ENCODE measurements at regions not wholly inside any gene's neighbourhood (a gene's known extent, or its start where the extent isn't known, plus 50 kb on each side); places are given as distances from the start of the nearest gene placed in this dataset.
A peak's percentile ranks its signal among the peaks of the same experiment; 100 is the strongest.

DNA sequence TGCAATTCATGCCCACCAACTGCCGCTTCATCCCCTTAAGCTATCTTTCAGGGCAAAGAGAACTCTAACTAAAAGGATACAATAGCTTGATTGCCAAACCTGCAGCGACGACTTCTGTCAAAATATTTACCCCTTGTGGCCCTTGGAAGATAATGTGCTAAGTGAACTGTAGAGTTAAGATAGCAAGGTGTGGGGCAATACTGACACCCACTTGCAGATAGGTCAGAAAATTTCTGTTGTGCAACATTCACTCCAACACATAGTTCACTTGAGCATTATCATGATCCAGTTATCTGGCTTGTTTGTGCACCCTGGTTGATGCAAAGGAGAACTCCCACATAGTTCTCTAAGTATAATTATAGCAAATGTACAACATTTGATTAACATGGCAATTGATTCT is 55.6 kb downstream of the RHOXF2B start:
- H3K4me1 ChIP-seq (ENCODE audit: control insufficient read depth, insufficient read depth, low read length) = no peaks in the 10 kb centered on the region
- ChIA-PET POLR2A (interaction anchor here (1.0 kb wide), 1 partner anchor 14 kb away, joined by 3 read pairs; no protein-coding TSS in a partner anchor), CTCF (interaction anchor here (0.9 to 2.0 kb wide), 3 partner anchors 10 to 40 kb away, joined by 3 to 7 read pairs (median 6); no protein-coding TSS in a partner anchor)
- H3K27ac ChIP-seq (ENCODE audit: extremely low read depth, low read depth, low read length) = no peak overlapping the region
- no peaks in the 10 kb centered on the region; the same call in 1 of the 2 replicates for H3K9me3 ChIP-seq (ENCODE audit: control insufficient read depth, insufficient read depth, low read depth, low read length)
- H3K4me3 ChIP-seq (ENCODE audit: low read depth, low read length) = no peak overlapping the region
- H3K36me3 ChIP-seq (ENCODE audit: control insufficient read depth in 2 of 2, insufficient read depth in 1 of 2, low read length in 2 of 2) = no peaks in the 10 kb centered on the region
- TF ChIP-seq ZNF350 (tag by site-specific recombination; IDR thresholded peaks at IDR 0.05) = no peak
- TF ChIP-seq, protein P1, sequence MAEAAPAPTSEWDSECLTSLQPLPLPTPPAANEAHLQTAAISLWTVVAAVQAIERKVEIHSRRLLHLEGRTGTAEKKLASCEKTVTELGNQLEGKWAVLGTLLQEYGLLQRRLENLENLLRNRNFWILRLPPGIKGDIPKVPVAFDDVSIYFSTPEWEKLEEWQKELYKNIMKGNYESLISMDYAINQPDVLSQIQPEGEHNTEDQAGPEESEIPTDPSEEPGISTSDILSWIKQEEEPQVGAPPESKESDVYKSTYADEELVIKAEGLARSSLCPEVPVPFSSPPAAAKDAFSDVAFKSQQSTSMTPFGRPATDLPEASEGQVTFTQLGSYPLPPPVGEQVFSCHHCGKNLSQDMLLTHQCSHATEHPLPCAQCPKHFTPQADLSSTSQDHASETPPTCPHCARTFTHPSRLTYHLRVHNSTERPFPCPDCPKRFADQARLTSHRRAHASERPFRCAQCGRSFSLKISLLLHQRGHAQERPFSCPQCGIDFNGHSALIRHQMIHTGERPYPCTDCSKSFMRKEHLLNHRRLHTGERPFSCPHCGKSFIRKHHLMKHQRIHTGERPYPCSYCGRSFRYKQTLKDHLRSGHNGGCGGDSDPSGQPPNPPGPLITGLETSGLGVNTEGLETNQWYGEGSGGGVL (tag by site-specific recombination; IDR thresholded peaks at IDR 0.05) = no peak
- TF ChIP-seq MEIS1 (CRISPR knock-in tag; IDR thresholded peaks at IDR 0.05; ENCODE audit: borderline replicate concordance) = no peak
- TF ChIP-seq, protein P2, sequence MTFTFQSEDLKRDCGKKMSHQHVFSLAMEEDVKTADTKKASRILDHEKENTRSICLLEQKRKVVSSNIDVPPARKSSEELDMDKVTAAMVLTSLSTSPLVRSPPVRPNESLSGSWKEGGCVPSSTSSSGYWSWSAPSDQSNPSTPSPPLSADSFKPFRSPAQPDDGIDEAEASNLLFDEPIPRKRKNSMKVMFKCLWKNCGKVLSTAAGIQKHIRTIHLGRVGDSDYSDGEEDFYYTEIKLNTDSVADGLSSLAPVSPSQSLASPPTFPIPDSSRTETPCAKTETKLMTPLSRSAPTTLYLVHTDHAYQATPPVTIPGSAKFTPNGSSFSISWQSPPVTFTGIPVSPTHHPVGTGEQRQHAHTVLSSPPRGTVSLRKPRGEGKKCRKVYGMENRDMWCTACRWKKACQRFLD (tag by site-specific recombination; IDR thresholded peaks at IDR 0.05) = no peak
- TF ChIP-seq, protein P3, sequence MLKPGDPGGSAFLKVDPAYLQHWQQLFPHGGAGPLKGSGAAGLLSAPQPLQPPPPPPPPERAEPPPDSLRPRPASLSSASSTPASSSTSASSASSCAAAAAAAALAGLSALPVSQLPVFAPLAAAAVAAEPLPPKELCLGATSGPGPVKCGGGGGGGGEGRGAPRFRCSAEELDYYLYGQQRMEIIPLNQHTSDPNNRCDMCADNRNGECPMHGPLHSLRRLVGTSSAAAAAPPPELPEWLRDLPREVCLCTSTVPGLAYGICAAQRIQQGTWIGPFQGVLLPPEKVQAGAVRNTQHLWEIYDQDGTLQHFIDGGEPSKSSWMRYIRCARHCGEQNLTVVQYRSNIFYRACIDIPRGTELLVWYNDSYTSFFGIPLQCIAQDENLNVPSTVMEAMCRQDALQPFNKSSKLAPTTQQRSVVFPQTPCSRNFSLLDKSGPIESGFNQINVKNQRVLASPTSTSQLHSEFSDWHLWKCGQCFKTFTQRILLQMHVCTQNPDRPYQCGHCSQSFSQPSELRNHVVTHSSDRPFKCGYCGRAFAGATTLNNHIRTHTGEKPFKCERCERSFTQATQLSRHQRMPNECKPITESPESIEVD (tag by site-specific recombination; IDR thresholded peaks at IDR 0.05) = no peak
- no peak for TF ChIP-seq ZNF404 (tag by site-specific recombination; IDR thresholded peaks at IDR 0.05)
- TF ChIP-seq, protein P4, sequence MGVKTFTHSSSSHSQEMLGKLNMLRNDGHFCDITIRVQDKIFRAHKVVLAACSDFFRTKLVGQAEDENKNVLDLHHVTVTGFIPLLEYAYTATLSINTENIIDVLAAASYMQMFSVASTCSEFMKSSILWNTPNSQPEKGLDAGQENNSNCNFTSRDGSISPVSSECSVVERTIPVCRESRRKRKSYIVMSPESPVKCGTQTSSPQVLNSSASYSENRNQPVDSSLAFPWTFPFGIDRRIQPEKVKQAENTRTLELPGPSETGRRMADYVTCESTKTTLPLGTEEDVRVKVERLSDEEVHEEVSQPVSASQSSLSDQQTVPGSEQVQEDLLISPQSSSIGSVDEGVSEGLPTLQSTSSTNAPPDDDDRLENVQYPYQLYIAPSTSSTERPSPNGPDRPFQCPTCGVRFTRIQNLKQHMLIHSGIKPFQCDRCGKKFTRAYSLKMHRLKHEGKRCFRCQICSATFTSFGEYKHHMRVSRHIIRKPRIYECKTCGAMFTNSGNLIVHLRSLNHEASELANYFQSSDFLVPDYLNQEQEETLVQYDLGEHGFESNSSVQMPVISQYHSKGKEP (tag by site-specific recombination; IDR thresholded peaks at IDR 0.05) = no peak
- no peak for TF ChIP-seq ZNF558 (tag by site-specific recombination; IDR thresholded peaks at IDR 0.05)
- TF ChIP-seq, protein P5, sequence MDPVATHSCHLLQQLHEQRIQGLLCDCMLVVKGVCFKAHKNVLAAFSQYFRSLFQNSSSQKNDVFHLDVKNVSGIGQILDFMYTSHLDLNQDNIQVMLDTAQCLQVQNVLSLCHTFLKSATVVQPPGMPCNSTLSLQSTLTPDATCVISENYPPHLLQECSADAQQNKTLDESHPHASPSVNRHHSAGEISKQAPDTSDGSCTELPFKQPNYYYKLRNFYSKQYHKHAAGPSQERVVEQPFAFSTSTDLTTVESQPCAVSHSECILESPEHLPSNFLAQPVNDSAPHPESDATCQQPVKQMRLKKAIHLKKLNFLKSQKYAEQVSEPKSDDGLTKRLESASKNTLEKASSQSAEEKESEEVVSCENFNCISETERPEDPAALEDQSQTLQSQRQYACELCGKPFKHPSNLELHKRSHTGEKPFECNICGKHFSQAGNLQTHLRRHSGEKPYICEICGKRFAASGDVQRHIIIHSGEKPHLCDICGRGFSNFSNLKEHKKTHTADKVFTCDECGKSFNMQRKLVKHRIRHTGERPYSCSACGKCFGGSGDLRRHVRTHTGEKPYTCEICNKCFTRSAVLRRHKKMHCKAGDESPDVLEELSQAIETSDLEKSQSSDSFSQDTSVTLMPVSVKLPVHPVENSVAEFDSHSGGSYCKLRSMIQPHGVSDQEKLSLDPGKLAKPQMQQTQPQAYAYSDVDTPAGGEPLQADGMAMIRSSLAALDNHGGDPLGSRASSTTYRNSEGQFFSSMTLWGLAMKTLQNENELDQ (tag by site-specific recombination; IDR thresholded peaks at IDR 0.05; ENCODE audit: low read depth) = no peak

DNA sequence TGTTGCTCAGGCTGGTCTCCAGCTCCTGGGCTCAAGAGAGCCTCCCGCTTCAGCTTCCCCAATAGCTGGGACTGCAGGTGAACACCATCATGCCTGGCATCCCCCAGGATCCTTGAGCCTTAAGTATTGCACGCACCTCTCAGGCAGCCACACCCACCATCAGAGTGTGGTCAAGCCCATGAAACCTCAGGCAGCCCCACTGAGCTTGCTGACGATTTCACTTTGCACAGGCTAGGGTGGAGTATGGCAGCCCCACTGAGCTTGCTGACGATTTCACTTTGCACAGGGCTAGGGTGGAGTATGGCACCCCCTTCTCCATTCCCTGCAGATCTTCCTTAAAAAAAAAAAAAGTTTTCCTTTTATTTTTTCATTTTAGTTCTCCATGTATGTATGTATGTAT is 57.2 kb downstream of the RHOXF2B start:
- H3K9me3 ChIP-seq (ENCODE audit: control insufficient read depth, insufficient read depth, low read depth, low read length) = no peaks in the 10 kb centered on the region
- ChIA-PET CTCF (interaction anchor here (2.0 kb wide), 1 partner anchor 39 kb away, joined by 7 read pairs; no protein-coding TSS in a partner anchor), POLR2A (interaction anchor here (0.6 kb wide), 1 partner anchor 627 kb away, joined by 3 read pairs; no protein-coding TSS in a partner anchor)
- no peak overlapping the region for H3K27ac ChIP-seq (ENCODE audit: extremely low read depth, low read depth, low read length)
- no peaks in the 10 kb centered on the region for H3K4me1 ChIP-seq (ENCODE audit: control insufficient read depth, insufficient read depth, low read length)
- TF ChIP-seq ZNF184 (tag by site-specific recombination; IDR thresholded peaks at IDR 0.05) = no peak
- TF ChIP-seq SP3 (tag by site-specific recombination; IDR thresholded peaks at IDR 0.05) = no peak
- TF ChIP-seq ZNF114 (tag by site-specific recombination; IDR thresholded peaks at IDR 0.05) = no peak
- TF ChIP-seq TCF7L2 (IDR thresholded peaks at IDR 0.05; ENCODE audit: borderline replicate concordance, low read depth, low read length) = no peak
- no peak for TF ChIP-seq ZSCAN23 (tag by site-specific recombination; IDR thresholded peaks at IDR 0.05)
- no peak for TF ChIP-seq ZNF549 (tag by site-specific recombination; IDR thresholded peaks at IDR 0.05)
- 0 out of 2 replicates have a peak, but pooled peaks have one; percentile 32 for TF ChIP-seq KLF1 (tag by site-specific recombination; IDR thresholded peaks at IDR 0.05)
- TF ChIP-seq, protein P6, sequence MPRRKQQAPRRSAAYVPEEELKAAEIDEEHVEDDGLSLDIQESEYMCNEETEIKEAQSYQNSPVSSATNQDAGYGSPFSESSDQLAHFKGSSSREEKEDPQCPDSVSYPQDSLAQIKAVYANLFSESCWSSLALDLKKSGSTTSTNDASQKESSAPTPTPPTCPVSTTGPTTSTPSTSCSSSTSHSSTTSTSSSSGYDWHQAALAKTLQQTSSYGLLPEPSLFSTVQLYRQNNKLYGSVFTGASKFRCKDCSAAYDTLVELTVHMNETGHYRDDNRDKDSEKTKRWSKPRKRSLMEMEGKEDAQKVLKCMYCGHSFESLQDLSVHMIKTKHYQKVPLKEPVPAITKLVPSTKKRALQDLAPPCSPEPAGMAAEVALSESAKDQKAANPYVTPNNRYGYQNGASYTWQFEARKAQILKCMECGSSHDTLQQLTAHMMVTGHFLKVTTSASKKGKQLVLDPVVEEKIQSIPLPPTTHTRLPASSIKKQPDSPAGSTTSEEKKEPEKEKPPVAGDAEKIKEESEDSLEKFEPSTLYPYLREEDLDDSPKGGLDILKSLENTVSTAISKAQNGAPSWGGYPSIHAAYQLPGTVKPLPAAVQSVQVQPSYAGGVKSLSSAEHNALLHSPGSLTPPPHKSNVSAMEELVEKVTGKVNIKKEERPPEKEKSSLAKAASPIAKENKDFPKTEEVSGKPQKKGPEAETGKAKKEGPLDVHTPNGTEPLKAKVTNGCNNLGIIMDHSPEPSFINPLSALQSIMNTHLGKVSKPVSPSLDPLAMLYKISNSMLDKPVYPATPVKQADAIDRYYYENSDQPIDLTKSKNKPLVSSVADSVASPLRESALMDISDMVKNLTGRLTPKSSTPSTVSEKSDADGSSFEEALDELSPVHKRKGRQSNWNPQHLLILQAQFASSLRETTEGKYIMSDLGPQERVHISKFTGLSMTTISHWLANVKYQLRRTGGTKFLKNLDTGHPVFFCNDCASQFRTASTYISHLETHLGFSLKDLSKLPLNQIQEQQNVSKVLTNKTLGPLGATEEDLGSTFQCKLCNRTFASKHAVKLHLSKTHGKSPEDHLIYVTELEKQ (tag by site-specific recombination; IDR thresholded peaks at IDR 0.05; ENCODE audit: borderline replicate concordance) = no peak
- no peaks in the 10 kb centered on the region for H3K36me3 ChIP-seq (ENCODE audit: control insufficient read depth in 2 of 2, insufficient read depth in 1 of 2, low read length in 2 of 2)
- no peak overlapping the region for H3K4me3 ChIP-seq (ENCODE audit: low read depth, low read length)

All from HEK293 (cell line).